Large intestine (tissue), 3 donors: ENCODE measurements at regions not wholly inside any gene's neighbourhood (a gene's known extent, or its start where the extent isn't known, plus 50 kb on each side); places are given as distances from the start of the nearest gene placed in this dataset.

Experiments
- DNase-seq, 2 donors: peaks; one replicate each; pipeline versions ENCODE4 v3.0.0 to v3.0.0-alpha.2; 2013
- H3K27ac ChIP-seq: one replicate; pipeline ENCODE4 v1.5.1; 2013; ENCODE audit warnings: low read length
- H3K27me3 ChIP-seq: 2 replicates; pipeline ENCODE4 v1.6.1; 2013; ENCODE audit warnings: low read length; ENCODE audit not compliant: control insufficient read depth, insufficient read depth
- H3K36me3 ChIP-seq: 2 replicates; pipeline ENCODE4 v1.6.1; 2013; ENCODE audit warnings: low read length; ENCODE audit not compliant: control insufficient read depth, insufficient read depth
- H3K4me1 ChIP-seq: one replicate; pipeline ENCODE4 v1.6.1; 2013; ENCODE audit warnings: low read length; ENCODE audit not compliant: control insufficient read depth, insufficient read depth
- H3K4me3 ChIP-seq: one replicate; pipeline ENCODE4 v1.5.1; 2013; ENCODE audit warnings: low read length
- H3K9me3 ChIP-seq: one replicate; pipeline ENCODE4 v1.6.1; 2013; ENCODE audit warnings: mild to moderate bottlenecking, low read depth, low read length, moderate library complexity; ENCODE audit not compliant: control insufficient read depth
- WGBS: methylation state at CpG from one replicate; pipeline ENCODE4 v1.1.5; 2013; ENCODE audit warnings: low lambda C conversion rate; ENCODE audit not compliant: insufficient coverage; 5-methylcytosine and 5-hydroxymethylcytosine counted together

- Histone ChIP-seq H3K36me3 (no peaks in the 10 kb centered on the region), H3K27ac (no peak overlapping the region), H3K27me3 (no peaks in the 10 kb centered on the region), H3K4me1 (no peaks in the 10 kb centered on the region), H3K4me3 (no peak overlapping the region), H3K9me3 (no peaks in the 10 kb centered on the region)
- no peak for DNase-seq
- no CpG with 5 or more reads among the region's 1 CpG for WGBS
These were observed 145.4 kb upstream of the SRRM4 start for GRCh38 chr12:118835926-118836325.

GRCh38 chr12:118840399-118840798 is 140.9 kb upstream of the SRRM4 start:
- H3K36me3 ChIP-seq: no peaks in the 10 kb centered on the region
- H3K4me1 ChIP-seq: no peaks in the 10 kb centered on the region
- no peaks in the 10 kb centered on the region for H3K27me3 ChIP-seq
- no peak for DNase-seq
- no peak overlapping the region for H3K27ac ChIP-seq
- H3K9me3 ChIP-seq: no peaks in the 10 kb centered on the region
- no peak overlapping the region for H3K4me3 ChIP-seq

DNA sequence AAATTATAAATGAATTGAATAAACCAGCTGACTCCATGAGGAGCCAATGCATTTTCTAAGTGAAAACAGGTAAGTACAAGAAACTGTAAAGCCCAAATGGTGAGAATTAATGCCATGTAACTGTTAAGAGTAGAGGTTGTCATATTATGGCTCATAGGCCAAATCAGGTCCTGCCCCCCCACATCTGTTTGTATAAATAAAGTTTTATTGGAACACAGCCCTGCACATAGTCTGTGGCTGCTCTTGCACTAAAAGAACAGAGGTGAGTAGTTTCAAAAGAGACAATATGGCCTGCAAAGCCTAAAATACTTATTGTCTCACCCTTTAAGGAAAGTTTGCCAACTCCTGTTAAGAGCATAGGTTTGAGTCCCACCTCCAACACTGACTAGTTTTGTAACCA is 140.5 kb upstream of the SRRM4 start:
- Histone ChIP-seq H3K36me3 (no peaks in the 10 kb centered on the region), H3K4me1 (no peaks in the 10 kb centered on the region), H3K4me3 (no peak overlapping the region), H3K27me3 (no peaks in the 10 kb centered on the region), H3K27ac (no peak overlapping the region), H3K9me3 (no peaks in the 10 kb centered on the region)
- no peak for DNase-seq

GRCh38 chr12:118841588-118841987 is 139.8 kb upstream of the SRRM4 start:
- Histone ChIP-seq H3K27ac (no peak overlapping the region), H3K4me3 (no peak overlapping the region), H3K4me1 (no peaks in the 10 kb centered on the region), H3K9me3 (no peaks in the 10 kb centered on the region), H3K27me3 (no peaks in the 10 kb centered on the region), H3K36me3 (no peaks in the 10 kb centered on the region)
- no CpG with 5 or more reads among the region's 6 CpGs for WGBS
- no peak for DNase-seq

DNA sequence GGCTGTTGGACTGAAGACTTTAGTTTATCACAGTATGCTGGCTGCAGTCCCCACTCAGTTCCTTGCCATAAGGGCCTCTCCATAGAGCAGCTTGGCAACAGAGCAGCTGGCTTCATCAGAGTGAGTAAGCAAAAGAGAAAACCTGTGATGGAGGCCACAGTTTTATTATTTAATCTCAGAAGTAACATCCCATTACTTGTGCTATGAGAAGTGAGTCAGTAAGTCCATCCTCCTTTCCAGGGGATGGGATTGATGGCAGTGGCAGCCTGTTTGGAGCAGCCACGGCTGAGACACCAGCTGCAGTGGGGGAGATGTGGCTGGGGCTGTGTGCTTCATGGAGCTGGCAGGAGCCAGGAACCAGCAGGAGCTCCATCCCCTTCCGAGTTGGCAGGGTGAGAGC is 138.5 kb upstream of the SRRM4 start:
- Histone ChIP-seq H3K4me3 (no peak overlapping the region), H3K36me3 (no peaks in the 10 kb centered on the region), H3K27ac (no peak overlapping the region), H3K4me1 (no peaks in the 10 kb centered on the region), H3K9me3 (no peaks in the 10 kb centered on the region), H3K27me3 (no peaks in the 10 kb centered on the region)
- no CpG with 5 or more reads among the region's 2 CpGs for WGBS
- DNase-seq: no peak

DNA sequence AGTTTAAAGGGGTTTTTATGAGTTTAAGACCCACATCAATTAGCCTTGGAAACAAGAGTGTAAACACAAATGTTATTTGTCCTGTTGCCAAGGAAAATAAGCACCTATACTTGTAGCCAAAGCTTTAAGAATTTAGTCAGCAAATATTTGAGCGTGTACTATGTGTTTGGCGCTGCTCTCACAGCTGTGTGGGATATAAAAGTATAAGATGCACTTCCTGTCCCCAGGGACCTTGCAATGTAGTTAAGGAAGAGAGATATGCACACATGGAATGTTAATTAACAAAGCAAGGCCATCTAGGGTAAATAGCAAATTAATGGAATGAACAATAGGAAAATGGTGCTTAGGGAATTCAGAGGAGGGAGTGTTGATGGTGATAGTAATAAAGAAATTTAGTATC is 134.9 kb upstream of the SRRM4 start:
- Histone ChIP-seq H3K36me3 (no peaks in the 10 kb centered on the region), H3K27me3 (no peaks in the 10 kb centered on the region), H3K4me1 (no peaks in the 10 kb centered on the region), H3K4me3 (no peak overlapping the region), H3K9me3 (no peaks in the 10 kb centered on the region), H3K27ac (no peak overlapping the region)
- 10% methylated on average over 2 of the region's 2 CpGs for WGBS
- no peak for DNase-seq

DNA sequence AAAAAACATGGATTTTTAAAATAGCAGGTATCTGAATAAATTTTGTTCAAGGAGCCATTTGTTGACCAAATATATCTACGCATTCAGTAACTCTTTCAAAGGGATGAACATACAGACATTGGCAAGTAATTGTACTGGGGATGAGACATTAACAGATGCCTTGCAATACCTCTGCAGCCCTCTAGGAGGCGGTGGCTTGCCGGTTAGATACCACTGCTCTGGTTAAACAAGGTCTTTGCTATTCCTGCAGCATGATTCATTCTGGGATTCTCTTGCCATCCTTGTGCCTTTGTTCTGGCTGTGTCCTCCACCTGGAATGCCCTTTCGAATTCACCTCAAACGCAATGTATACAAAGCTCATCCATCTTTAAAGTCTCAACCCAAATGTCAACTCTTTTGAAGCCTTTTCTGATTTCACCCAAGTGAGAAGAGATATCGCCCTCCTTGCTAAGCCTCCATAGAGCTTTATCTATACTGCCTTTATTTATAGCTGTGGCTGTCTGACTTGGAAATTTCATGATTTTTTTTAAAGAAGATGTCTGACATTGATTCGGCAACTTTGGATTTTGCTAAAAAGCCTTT is 131.0 kb upstream of the SRRM4 start:
- DNase-seq: no peak
- Histone ChIP-seq H3K27me3 (no peaks in the 10 kb centered on the region), H3K9me3 (no peaks in the 10 kb centered on the region), H3K4me1 (no peaks in the 10 kb centered on the region), H3K4me3 (no peak overlapping the region), H3K36me3 (no peaks in the 10 kb centered on the region), H3K27ac (no peak overlapping the region)
- WGBS: 60% methylated on average over 4 of the region's 7 CpGs

DNA sequence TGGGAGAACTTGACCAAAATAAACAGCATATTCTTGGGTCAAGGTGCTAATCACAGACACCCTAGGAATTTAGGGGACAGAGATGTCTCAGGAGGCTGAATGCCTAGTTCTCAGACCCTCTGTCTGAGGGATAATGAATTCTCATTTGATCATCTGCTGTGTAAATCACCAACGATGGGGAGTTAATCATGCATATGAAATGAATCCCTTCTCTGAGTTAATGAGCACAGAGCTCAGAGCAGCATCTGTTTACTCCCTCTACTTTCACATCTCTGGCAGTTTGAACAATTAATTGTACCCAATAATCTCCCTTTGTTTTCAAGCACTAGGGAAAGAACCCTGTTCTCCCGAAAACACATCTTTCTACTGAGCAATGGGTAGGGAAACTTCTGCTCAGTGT is 129.4 kb upstream of the SRRM4 start:
- WGBS: no CpG with 5 or more reads among the region's 2 CpGs
- Histone ChIP-seq H3K27me3 (no peaks in the 10 kb centered on the region), H3K27ac (no peak overlapping the region), H3K4me1 (no peaks in the 10 kb centered on the region), H3K9me3 (no peaks in the 10 kb centered on the region), H3K36me3 (no peaks in the 10 kb centered on the region), H3K4me3 (no peak overlapping the region)
- DNase-seq: no peak

GRCh38 chr12:118853634-118854033 is 127.7 kb upstream of the SRRM4 start:
- Histone ChIP-seq H3K36me3 (no peaks in the 10 kb centered on the region), H3K27ac (no peak overlapping the region), H3K27me3 (no peaks in the 10 kb centered on the region), H3K4me1 (no peaks in the 10 kb centered on the region), H3K9me3 (no peaks in the 10 kb centered on the region), H3K4me3 (no peak overlapping the region)
- no peak for DNase-seq
- WGBS: no CpG with 5 or more reads among the region's 4 CpGs

DNA sequence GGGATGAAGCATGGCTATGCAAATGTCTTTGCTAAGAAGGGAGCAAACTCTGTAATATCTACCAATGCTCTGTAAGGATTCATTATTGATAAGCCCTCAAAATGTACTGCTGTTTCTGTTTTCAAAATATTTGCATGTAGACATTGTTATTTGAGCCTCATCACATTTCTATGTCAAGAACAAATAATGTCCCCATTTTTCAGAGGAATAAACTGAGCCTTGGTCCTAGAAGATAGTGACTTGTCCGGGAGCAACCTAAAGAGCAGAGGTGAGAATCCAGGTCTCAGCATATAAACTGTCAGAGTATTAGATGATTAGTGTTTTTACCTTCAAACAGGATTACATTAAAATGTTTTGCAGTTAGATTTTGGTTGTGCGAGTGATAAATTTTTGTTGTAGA is 125.5 kb upstream of the SRRM4 start:
- Histone ChIP-seq H3K4me1 (no peaks in the 10 kb centered on the region), H3K4me3 (no peak overlapping the region), H3K27ac (no peak overlapping the region), H3K36me3 (no peaks in the 10 kb centered on the region), H3K9me3 (no peaks in the 10 kb centered on the region), H3K27me3 (no peaks in the 10 kb centered on the region)
- 100% methylated on average over 1 of the region's 2 CpGs for WGBS
- DNase-seq: no peak

DNA sequence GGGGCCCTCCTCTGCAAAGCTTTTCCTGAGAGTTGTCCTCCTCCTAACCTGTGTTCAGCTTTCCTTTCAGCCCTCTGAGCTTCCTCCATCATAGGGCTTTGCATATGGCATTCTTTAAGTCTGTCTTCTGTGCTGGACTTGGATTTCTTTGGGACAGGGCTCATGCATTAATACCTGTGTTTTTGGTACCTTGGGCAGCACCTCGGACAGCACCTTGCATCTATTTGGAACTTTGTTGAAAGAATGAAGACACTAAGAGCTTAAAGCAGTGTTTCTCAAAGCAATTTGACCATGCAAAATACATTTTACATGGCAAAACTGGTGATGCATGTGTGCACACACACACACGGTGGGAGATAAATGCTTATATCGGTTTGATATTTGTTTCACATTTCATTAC is 115.0 kb upstream of the SRRM4 start:
- Histone ChIP-seq H3K4me1 (no peaks in the 10 kb centered on the region), H3K36me3 (no peaks in the 10 kb centered on the region), H3K27ac (no peak overlapping the region), H3K4me3 (no peak overlapping the region), H3K27me3 (no peaks in the 10 kb centered on the region), H3K9me3 (no peaks in the 10 kb centered on the region)
- no peak for DNase-seq
- 10% methylated on average over 2 of the region's 3 CpGs for WGBS
